ENCODE measurements at regions not wholly inside any gene's neighbourhood (a gene's known extent, or its start where the extent isn't known, plus 50 kb on each side); places are given as distances from the start of the nearest gene placed in this dataset.
A peak's percentile ranks its signal among the peaks of the same experiment; 100 is the strongest.
"Not testable (repeated sequence)": the region's sequence is repeated elsewhere in the genome, so short reads cannot be mapped to it uniquely, and the experiment has no call there.

DNA sequence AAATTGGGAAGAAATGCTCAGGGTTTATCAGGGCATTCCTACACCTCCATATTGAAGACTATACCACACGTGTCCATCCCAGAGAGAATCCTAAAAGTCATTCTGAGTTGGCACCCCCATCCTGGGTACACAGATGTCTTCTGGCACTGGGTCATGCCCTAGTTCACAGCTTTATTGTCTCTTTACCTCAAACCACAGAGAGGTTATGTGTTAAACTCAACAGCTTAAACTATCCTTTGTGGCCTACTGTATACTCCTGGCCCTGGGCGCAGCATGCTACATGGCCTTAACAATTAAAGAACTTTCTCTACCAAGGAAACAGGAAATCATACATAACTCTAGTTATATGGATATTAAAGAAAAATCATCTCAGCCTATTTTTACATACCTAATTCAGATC lies 115.6 kb upstream of the SEM1 start:
- no peak for DNase-seq (ENCODE audit: low read depth)
- no peak overlapping the region for H3K4me3 ChIP-seq (ENCODE audit: low read depth, low read length)

DNA sequence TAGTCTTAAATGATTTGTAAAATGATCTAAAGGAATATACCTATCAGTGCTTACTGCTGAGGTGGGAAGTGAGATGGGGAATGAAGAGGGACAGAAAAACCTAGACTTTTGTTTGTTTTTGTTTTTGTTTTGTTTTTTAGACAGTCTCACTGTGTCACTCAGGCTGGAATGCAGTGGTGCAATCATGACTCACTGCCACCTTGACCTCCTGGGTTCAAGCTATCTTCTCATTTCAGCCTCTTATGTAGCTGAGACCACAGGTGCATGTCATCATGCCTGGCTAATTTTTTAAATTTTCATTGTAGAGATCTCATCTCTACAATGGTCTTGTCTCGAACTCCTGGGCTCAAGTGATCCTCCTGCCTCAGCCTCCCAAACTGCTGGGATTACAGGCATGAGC lies 116.4 kb upstream of the SEM1 start:
- no peak overlapping the region for H3K4me3 ChIP-seq (ENCODE audit: low read depth, low read length)
- DNase-seq (ENCODE audit: low read depth): no peak

DNA sequence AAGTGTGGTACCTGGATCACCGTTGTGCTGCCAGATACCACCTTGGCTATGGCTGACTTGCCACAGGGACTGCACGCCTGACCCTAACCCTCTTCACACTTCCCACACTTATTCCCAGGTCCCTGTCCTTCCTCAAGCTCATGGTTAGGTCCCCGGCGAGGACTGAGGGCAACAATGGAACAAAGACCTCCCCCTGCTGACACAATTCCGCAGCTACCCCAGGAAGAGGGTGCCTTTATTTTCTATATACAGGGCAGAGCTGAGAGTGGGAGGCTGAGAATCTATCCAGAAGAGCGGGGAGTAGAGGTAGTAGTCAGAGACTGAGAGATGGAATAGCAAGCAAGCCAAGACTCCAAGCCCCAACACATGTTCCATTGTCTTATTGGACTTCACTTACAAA lies 118.1 kb upstream of the SEM1 start:
- DNase-seq (ENCODE audit: low read depth): no peak
- H3K4me3 ChIP-seq (ENCODE audit: low read depth, low read length): no peak overlapping the region

DNA sequence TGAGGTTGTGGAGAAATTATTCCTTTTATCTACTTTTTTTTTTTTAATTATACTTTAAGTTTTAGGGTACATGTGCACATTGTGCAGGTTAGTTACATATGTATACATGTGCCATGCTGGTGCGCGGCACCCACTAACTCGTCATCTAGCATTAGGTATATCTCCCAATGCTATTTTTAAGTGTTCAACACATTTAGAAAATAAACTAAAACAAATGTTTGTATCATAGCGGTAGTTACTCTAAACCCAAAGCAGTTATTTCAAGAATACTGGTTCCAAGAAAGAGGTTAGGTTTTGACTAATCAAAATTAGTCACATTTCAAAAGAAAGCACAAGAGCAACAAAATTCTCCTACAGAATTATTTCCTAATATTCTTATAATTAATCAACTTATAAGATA lies 119.5 kb upstream of the SEM1 start:
- H3K4me3 ChIP-seq (ENCODE audit: low read depth, low read length); DNase-seq (ENCODE audit: low read depth): not testable (repeated sequence)

DNA sequence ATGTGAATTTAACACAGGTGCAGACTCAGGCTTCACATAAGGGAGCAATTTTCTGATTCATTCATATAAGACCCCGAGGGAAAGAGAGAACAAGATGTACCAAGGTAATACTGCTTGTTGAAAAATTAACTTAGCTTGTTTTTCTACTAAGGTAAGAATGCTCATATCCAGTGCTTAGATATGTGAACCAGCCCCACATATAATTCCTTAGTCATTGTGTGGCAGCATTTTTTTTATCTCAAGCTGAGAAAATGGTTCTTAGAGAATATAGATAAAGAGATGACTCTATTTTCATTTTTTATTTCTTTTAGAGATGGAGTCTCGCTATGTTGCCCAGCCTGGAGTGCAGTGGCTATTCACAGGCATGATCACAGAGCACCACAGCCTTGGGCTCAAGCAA lies 121.8 kb upstream of the SEM1 start:
- H3K4me3 ChIP-seq (ENCODE audit: low read depth, low read length): no peak overlapping the region
- no peak for DNase-seq (ENCODE audit: low read depth)

DNA sequence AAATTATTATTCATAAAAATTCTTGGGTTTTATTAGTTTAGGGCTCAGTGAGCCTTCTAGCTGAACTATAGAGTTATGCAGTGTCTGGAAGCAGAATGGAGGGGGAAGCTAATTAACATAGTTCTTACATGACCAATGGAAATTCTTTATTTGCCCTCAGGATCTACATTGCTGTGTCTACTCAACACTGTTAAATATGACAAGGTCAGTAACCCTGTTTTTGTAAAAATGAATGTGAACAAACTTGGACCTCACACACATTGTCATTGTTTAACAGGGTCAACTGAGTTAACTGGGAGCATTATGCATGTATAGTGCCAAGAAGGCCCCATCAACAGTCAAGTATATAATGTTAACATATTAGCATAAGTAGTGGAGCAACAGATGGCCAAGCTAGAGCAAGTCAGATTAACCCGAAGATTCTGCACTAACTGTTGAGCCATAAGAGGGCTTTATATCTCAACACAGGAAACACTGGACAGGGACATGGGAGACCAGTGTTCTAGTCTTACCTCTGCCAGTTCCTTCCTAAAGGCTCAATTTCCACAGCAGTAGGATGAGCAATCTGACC lies 122.5 kb upstream of the SEM1 start:
- DNase-seq (ENCODE audit: low read depth): no peak
- H3K4me3 ChIP-seq (ENCODE audit: low read depth, low read length): no peak overlapping the region

DNA sequence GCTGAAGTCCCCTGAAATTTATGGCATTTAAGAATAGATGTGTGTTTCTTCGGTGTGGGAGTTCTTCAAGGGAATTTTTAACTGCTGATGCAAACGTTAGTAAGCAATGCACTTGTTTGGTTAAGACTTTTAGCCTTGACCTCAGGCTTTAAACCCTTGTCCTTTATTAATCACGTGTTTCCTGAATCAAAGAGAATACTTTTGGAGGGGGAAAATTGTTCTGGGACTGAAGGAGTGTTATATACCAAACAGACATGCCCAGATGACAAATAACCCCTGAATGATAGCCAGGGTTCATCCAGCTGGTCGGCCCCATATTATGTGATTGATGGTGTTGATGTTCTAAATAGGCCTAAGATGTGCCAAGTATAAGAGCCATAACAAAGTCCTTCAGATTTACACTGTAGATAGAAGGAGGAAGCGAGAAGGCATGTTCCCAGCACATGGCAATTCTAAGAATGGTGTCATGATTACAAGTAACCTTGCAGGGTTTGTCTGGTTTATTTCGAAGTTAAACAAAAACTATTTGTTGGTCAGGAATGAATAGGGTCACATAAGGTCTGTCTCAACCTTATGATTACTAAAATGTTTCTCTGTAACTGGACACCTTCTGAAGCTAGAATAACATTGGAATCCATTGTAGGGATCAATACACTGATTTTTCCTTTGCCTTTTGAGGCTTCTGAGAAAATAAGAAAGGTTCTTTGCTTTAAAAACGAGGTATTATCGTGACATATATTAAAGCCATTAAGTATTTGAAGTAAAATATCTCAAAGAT lies 124.2 kb upstream of the SEM1 start:
- peak; percentile 16 for DNase-seq (ENCODE audit: low read depth)
- no peak overlapping the region for H3K4me3 ChIP-seq (ENCODE audit: low read depth, low read length)

DNA sequence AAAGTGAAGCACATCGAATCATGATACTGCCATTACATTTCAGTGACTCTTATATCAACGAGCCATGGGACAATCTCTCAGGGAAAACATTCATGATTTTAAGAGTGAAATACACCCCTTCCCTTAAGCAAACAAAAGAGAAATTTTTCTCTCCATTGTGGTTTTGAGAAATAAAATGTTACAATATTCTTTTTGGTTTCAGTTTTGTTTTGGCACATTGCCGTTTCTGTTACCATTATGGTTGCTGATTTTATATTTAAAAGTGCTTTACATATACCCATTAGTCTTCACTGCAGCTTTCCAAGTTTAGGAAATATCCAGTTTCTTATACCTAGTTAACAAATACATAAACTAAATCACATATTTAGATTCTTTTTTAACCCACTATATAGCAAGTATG lies 126.8 kb upstream of the SEM1 start:
- no peak for DNase-seq (ENCODE audit: low read depth)
- H3K4me3 ChIP-seq (ENCODE audit: low read depth, low read length): no peak overlapping the region

DNA sequence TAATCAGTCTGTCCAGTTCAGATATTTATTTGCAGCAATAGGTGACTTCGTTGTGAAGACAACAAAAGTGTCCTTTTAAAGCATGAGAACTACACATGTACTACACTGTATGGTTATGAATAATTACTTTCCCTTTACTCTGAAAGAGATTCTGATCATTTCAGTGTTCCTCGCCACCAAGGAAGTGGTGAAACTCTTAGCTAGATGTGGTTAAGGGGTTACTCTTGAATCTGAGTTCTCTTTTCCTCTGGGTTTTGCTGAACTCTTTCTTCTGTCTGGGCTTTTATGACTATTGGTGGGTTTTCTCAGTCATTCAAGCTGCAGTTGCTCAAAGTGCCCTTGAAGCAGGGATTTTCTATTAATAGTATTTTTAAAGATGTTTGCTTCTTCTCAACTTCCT lies 127.9 kb upstream of the SEM1 start:
- H3K4me3 ChIP-seq (ENCODE audit: low read depth, low read length): no peak overlapping the region
- no peak for DNase-seq (ENCODE audit: low read depth)

DNA sequence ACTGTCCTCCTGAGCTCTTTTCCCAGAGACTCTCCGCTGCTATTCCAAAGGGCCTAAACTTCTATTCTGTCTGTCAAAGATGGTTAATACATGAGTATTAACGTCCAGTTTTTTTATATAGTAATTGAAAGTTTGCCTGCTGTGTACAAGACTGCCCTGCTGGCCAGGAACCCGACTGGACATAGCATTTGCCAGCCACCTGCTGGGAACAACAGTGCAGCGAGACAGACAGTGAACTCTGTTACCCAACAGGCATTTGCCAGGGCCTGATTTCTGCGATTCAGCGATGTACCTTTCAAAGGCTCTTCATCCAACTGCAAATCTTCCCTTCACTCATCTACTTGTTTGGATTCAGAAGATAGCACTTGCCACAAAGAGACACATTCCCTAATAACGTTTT lies 128.8 kb upstream of the SEM1 start:
- no peak for DNase-seq (ENCODE audit: low read depth)
- H3K4me3 ChIP-seq (ENCODE audit: low read depth, low read length): no peak overlapping the region

DNA sequence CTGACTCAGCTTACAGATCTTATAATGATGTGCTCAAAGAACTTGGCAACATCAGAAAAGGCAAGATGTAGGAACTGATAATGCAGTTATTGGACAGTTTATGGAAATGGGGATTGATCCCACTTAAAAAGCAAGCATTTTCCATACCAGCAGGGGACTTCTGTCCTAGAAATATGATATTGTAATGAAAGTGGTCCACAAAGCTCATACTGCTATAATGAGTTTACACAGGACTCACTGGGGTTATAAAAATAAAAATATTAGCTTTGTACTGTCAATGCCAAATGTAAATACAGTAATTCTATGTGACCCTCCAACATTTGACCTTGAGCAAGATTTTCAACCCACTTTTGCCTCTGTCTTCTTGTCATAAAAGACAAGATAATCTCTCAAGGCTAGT lies 145.5 kb upstream of the SEM1 start:
- DNase-seq (ENCODE audit: low read depth): no peak
- no peak overlapping the region for H3K4me3 ChIP-seq (ENCODE audit: low read depth, low read length)

DNA sequence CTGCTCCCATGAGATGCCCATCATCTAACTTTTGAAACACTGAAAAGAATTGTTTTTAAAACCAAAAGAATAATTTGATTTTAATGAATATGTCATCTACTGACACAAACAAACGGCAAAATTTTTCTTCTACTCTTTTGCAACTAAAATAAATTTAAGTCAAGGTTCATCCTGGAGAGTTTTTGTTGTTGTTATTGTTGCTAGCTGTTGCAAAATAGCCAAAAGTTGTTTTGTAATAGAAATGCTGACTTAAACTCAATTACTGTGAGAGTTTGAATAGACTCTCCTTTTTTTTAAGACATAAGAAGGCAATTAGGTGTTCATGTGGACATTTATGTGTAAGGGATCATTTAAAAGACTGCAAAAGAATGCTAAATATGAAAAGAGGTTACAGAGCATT lies 146.0 kb upstream of the SEM1 start:
- no peak overlapping the region for H3K4me3 ChIP-seq (ENCODE audit: low read depth, low read length)

DNA sequence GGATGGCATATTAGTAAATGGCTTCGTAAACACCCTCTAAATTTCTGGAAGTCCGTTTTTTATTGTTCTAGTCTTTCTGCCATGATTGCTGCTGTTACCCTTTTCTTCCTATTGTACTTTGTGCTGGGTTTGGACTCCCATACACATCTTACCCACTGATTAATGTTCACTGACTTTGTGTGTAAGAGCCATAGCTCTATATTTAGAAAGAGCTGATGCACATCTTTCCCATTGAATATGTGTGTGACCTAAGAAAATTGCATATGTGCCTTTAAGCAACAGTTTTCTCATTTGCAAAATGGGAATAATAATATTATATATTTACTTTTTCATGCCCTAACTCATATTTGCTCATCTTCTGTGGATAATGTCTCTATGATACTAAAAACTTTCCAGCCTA lies 135.8 kb upstream of the DLX6 start:
- H3K4me3 ChIP-seq (ENCODE audit: low read depth, low read length): no peak overlapping the region
- no peak for DNase-seq (ENCODE audit: low read depth)

More for the DNA sequence above, 146.0 kb upstream of the SEM1 start:
- DNase-seq (ENCODE audit: low read depth): no peak

DNA sequence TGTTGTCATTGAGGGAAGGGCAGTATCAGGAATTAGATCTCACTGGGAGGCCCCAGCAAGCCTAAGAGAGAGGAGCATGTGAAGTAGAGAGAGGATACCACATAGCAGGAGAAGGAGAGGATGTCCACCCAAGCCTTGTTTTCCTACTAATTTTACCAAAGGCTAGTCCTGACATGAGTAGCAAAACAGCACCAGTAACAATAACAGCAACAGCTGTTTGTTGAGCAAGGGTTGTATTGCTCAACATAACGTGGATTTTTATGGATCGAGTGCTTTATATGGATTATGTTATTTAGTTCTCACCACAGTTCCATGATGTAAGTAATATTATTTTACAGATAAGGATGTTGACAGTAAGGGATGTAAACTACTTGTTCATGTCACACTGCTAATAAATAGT lies 135.2 kb upstream of the DLX6 start:
- no peak overlapping the region for H3K4me3 ChIP-seq (ENCODE audit: low read depth, low read length)
- no peak for DNase-seq (ENCODE audit: low read depth)

DNA sequence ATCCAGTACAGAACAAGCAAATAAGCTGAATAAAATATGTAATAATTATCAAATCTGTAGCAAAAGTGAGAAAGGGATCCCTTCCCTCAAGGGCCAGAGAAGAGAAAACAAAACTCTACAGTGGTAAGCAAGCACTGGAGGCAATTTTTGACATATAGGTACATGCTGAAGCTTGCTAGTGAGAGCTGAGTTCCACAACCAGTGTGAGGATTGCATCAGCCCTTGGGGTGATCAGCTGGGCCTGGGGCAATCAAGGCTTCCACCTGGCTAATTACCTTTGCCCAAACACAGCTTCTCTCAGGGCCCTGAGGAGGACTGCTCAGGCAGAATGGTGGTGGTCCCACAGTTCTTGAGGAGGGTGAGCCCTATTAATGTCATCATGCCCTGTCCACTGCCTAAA lies 134.4 kb upstream of the DLX6 start:
- H3K4me3 ChIP-seq (ENCODE audit: low read depth, low read length): no peak overlapping the region
- DNase-seq (ENCODE audit: low read depth): no peak

DNA sequence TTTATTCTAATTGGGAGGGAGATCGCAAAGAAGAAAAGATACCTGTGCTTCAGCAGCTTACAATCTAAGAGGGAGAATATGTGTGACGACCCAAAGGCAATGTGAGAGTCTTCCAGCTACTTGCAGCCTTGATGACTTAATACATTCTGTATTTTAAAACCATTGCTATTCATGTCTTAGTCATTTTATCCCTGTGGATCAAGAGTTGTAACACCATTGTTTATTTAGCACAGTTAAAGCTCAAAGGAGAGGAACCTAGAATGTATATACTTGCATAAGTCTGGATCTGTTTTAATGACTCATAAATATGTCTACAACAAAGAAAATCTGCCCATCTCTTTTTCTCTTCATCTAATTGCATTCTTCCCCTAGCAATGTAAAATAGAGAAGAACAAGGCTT lies 117.9 kb upstream of the DLX6 start:
- no peak for DNase-seq (ENCODE audit: low read depth)
- no peak overlapping the region for H3K4me3 ChIP-seq (ENCODE audit: low read depth, low read length)

DNA sequence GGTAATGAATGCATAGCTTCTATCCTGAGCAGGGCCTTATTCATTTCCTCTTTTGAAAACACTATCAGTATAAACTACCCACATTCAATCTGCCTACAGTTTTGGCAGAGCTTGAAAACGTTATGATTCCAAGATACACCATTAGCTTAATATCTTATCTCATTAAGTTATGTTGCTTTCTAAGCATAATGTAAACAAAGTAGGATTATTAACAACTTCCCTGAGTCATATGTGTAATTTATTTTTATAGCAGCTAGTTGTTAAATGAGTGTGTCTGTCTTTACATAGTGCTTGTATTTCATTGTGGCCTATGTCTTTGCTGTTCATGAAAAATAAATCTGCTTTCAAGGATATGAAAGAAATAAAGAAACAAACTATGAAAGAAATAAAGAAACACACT lies 106.2 kb upstream of the DLX6 start:
- no peak overlapping the region for H3K4me3 ChIP-seq (ENCODE audit: low read depth, low read length)
- DNase-seq (ENCODE audit: low read depth): no peak

DNA sequence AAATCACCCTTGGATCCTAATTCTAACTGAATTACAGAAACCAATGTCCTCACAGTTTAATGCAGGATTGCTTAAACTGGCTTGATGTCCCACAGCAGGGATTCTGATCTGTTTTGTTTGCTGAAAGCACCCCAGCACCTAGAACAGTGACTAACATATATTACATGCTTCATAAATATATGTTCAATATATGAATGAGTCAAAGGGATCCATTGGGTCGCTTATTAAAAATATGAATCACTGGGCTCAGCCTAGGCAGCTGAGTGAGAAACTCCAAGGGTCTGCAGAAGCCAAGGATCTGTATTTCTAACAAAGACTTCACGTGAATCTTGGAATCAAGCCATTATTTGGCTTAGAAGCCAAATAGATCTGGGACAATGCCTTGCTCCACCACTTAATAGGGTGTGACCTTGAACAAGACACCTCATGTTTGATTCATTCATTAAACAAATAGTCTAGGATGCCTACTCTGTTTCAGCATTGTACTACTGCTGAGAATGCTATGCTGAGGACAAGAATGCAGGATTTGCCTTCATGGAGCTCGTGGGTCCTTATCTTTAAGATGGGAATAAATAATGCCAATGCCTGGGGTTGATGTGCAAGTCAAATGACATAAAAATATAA lies 103.4 kb upstream of the DLX6 start:
- no peak overlapping the region for H3K4me3 ChIP-seq (ENCODE audit: low read depth, low read length)
- DNase-seq (ENCODE audit: low read depth): no peak

DNA sequence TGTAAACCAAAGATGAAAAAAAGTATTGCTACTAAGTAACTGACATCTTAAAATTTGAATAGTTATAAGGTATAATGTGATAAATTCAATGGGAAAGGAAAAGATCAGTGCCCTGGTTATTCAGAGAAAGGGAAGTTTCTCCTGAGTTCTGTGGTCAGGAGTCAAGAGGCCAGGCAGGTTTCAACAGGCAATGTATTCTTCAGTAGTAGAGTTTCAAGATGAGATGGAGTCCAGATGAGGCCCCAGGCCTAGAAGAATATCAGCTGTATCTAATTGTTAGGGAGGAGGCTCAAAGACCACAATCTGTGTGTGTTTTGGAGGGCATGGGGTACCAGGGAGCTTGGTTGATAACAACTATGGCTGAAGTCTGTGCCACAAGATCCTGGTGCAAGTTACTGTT lies 101.4 kb upstream of the DLX6 start:
- DNase-seq (ENCODE audit: low read depth): no peak
- no peak overlapping the region for H3K4me3 ChIP-seq (ENCODE audit: low read depth, low read length)

DNA sequence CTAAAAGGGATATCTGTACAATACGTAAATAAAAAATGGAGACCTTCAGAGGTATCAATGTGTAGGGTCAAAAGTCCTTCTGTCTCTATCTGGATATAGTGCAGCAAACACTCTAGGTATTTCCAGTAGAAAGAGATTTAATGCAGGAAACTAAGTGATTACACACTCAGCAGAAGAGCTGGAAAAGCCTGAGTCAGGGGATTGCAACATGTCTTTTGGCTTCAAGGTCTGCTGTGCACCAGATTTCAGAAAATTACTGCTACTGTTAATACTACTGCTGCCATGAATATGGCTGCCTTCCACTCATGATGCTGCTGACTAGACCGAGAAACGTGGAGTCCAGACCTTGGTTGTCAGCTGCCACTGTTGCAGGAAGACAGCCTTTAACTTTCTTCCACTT lies 94.9 kb upstream of the DLX6 start:
- H3K4me3 ChIP-seq (ENCODE audit: low read depth, low read length): no peak overlapping the region
- DNase-seq (ENCODE audit: low read depth): no peak

DNA sequence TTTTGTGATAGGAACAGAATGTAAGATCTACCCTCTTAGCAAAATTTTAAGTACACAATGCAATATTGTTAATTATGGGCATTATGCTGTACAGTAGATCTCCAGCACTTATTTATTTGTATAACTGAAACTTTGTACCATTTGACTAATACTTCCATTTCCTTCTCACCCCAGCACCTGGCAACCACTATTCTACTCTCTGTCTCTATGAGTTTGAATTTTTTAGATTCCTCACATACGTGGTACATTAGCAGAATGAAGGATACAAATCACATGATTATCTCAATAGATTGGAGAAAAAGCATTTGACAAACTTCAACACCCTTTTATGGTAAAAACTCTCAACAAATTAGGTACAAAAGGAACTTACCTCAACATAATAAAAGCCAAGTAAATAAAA lies 90.3 kb upstream of the DLX6 start:
- DNase-seq (ENCODE audit: low read depth): no peak
- H3K4me3 ChIP-seq (ENCODE audit: low read depth, low read length): no peak overlapping the region
